ENCODE measurements at regions not wholly inside any gene's neighbourhood (a gene's known extent, or its start where the extent isn't known, plus 50 kb on each side); places are given as distances from the start of the nearest gene placed in this dataset.
A peak's percentile ranks its signal among the peaks of the same experiment; 100 is the strongest.

- DNase-seq, result no peak
Observed at GRCh38 chr7:73966062-73966940, 61.7 kb upstream of the ELN start.

DNA sequence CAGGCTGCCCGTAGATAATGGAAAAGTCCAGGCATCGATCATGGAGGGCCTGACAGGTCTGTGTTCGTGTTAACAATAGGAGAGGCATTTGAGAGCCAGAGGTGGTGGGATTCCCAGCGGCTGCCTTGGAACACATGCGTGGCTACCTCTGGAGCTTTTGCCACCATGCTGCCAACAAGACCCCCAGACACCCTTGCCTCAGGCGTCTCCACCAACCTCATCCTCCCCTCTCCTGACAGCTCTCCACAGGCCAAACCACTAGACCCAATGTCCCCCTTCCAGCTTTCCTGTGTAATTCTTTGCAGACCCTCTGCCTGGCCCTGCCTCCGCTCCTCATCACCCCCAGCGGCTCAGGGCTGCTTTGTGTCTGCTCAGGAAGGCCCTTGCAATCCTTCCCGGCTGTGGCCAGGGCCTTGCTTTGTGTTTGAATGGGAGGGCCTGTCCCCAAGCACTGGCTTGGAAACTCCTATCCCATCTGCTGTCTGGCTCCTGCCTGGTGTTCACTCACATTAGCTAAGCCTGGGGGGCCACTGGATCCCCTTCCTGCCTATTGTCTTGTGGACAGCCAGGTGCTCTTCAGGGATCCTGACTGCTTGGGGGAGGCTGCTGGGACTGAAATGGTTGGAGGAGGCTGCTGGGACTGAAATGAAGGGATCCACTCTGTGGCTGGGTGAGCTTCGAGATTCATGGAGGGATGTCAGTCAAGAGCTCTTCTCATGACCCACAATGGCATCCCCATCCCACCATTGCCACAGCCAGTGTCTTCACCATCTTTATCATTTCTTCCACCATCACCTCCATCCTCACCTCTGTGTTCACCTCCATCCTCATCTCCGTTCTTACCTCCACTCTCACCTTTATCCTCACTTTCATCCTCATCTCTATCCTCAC, 60.8 kb upstream of the ELN start:
- DNase-seq, result no peak

GRCh38 chr7:73967832-73968290, 60.1 kb upstream of the ELN start:
- no peak for DNase-seq

DNA sequence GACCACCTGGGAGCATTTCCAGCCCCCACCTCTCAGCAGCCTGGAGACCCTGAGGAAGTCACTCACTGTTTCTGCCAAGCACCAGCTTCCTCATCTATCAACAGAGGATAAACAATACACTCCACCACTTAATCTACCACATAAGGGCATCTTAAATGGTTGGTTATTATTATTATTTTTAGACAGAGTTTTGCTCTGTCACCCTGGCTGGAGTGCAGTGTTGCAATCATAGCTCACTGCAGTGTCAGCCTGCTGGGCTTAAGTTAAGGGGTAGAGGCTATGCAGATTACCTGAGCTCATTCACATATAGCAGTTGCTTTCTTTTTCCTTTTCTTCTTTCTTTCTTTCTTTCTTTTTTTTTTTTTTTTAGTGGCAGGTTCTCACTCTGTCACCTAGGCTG, 59.5 kb upstream of the ELN start:
- no peak for DNase-seq

GRCh38 chr7:73969991-73970390, 58.0 kb upstream of the ELN start:
- DNase-seq, result no peak

GRCh38 chr7:73970801-73971229, 57.2 kb upstream of the ELN start:
- no peak for DNase-seq

DNA sequence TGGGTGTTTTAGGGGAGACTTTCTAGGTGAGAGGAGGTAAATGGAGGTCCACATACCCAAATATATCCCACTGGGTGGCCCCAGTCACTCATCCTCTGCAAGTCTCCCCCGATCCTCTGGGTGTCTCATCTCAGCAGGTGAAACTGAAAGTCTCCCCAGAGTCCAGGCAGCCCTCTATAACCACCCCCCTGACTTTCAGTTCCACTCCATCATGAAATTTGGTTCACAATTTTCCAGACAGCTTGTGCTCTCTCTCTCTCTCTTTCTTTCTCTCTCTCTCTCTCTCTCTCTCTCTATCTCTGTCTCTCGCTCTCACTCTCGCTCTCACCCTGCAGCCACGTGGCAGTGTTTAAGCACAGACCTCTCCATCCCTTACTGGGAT, 56.7 kb upstream of the ELN start:
- no peak for DNase-seq

DNA sequence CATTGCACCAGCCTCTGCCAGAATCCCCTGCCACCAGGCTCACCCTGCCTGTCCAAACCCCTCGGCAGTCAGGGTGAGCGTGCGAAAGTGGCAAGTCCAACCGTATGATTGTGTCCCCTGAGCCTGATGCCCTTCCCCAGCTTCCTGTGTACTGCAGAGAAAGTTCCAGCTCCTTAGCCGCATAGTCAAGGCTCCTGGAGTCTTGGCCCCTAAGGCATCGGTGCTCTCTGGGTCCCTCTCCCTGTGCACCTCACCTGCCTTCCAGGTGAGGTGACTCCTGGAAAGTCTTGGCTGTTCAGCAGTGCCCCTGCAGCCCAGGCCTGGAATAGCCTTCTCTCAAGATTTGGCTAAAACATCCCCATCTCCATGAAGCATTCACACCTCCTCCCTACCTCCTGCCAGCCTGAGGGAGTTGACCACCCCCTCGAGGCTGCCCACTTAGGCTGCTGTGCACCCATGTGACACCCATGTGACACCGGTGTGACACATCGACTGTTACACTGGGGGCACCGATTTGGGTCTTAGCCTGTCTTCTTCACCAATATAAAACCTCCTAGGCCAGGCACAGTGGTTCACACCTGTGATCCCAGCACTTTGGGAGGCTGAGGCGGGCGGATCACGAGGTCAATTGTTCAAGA, 56.1 kb upstream of the ELN start:
- no peak for DNase-seq

- DNase-seq, result no peak
Observed at GRCh38 chr7:73972614-73973013, 55.4 kb upstream of the ELN start.

DNA sequence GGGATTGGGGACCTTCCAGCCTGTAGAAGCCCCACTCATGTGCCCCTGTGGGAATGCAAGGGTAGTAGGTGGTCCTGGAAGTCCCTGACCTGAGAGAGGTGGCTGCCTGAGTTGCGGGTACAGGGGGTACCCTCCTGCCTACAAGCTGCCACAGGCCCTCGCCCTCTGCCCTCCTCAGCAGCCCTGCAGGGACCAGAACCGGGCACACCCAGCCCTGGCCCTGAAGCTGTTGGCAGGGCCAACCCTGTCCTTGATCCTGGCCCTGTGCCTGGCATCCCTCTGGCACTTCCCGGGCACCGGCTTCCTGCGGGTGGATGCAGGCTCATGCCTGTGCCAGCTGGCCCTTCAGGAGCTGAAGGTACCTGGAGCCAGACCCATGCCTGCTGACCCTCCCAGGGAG, 54.9 kb upstream of the ELN start:
- no peak for DNase-seq

DNA sequence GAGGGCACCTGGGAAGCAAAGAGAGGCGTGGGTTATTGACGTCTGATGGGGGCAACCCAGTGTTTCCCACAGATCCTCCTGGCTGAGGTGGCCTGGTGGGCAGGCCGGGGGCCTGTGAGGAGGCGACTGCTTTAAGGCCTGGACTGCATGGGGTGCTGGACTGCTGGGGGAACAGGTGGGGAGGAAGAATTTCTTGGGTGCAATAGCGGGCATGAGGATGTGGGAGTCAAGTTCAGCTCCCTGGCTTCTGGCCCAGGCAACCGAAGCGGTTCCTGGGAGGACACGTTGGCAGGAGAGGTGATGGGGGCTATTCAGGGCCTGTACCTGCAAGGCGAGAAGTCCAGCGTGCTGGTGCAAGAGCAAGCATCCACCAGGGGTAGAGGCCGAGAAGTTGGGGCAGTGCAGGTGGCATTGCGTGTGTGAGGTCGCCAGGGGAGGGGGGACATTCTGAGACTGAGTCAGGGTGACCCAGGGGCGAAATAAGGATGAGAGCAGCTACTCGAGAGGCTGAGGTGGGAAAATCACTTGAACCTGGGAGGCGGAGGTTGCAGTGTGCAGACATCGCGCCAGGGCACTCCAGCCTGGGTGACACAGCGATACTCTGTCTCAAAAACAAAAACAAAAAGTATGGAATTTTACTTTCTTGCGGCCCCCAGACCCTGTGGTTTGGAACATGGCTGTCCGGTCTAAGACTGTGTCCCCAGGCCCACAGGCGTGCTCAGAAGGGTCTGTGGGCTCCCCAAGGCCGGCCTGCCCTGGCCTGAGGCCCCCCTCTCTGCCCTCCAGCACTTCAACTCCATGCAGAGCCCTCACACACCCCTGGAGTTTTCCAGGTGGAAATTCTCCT, 53.6 kb upstream of the ELN start:
- DNase-seq, result no peak

DNA sequence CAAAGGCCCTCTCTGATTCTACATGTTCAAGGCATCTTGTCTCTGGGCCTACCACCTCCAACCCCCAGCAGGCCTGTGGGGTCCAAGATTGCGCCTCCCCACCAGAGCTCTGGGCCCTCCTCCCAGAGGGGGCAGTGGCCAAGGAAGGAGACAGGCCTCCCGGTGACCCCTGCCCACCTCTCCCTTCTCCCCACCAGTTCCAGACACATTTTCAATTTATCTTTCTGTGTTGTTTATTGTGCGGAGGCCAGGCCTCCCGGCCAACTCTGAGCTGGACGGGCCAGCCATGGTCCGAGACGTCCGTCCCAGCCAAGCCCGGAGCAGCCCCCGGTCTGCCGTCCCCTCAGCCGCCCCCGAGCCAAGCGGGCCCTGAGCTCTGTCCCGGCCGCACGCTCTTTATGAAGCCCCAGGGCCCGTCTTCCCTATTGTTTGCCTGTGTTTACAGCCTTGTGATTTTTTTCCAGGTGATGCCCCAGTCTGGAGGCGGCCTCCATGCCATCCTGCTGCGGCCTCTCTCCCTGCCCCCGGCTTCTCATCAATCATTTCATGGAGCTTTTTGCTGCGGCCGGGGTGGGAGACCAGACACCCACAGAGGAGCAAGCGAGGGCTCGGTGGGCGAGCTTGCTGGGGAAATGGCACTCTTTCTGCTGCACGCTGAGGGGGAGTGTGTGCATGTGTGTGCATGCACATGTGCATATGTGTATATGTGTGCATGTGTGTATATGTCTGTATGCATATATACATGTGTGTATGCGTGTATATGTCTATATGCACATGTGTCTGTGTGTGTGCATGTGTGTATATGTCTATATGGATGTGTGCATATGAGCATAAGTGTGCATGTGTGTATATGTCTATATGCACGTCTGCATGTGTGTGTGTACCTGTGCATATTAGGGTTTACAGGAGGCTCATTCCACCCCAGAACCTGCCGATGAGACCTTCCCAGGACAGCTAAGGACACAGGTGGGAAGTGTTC, 52.7 kb upstream of the ELN start:
- no peak for DNase-seq

DNA sequence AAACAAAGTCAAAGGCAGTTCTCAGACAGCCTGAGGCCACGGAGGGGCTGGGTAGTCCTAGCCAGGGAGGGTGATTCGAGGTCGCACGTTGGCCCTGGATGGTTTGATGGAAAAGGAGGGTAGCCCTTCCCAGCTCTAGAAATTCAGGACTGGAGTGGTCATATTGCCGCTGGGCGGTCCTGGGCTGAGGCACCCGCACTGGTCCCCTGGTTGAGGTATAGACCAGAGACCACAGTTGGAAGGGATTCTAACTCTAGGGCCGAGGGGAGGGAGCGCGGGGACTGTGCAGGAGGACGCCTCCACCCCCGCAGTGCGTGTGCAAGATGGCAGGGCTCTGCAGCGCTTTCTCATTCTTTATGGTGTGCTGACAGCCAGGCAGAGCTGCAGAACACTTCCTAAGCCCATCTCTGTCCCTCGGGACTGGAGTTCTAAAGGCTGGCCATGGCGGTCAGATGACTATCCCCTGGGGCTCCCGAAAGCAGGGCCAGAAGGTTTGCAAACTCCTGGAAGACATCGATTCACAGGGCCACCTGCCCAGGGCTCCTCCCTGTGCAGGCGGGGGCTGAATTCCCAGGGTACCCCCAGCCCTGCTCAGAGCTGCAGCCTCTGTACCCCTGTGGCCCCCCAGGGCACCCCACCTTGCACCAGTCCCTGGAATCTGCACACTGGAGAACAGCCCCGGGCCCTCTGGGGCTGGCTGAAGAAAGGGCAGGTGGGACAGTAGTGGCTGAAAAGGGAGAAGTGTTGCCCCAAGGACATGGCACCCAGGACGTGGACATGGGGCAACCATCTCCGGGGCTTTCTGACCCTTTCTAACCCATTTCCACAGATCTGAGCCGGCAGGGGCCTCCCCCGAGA, 51.0 kb upstream of the ELN start:
- peak; percentile 4 for DNase-seq

GRCh38 chr7:73977619-73978618, 50.1 kb upstream of the ELN start:
- no peak for DNase-seq

Measured in NCI-H2107 (cell line).